CD4-positive, alpha-beta T cell treated with Interleukin-15 for 1 hour (primary cell): ENCODE measurements at regions not wholly inside any gene's neighbourhood (a gene's known extent, or its start where the extent isn't known, plus 50 kb on each side); places are given as distances from the start of the nearest gene placed in this dataset.
"Not testable (repeated sequence)": the region's sequence is repeated elsewhere in the genome, so short reads cannot be mapped to it uniquely, and the experiment has no call there.

ENCODE experiments used
- DNase-seq: peaks from one replicate; pipeline ENCODE4 v3.0.0-alpha.2; 2020

GRCh38 chr11:45403521-45403920, 117.4 kb upstream of the SYT13 start:
- not testable (repeated sequence) for DNase-seq

DNA sequence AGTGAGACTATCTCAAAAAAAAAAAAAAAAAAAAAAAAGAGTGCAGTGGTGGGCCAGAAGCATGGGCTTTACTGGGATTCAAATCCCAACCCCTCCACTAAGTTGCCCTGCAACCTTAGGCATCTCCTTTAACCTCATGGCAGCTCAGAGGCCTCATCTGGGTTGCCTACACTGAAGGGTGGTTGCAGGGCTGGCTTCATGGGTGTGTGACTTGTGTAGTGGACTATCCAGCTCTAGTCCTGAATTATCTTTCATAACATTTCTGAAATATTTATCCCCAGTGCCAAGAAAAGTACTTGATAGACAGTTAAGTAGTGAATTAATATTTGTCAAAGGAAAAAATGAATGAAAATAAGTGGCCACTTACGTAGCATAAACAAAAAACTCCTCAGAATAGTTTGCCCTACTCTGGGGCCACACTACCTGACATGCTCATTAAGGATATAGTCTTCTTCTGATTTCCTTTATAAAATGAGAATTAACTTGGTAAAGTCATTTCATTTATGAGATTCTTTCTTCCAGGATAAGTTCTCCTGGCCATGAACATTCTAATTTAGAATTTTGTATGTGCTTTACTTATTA, 116.0 kb upstream of the SYT13 start:
- DNase-seq = no peak

DNA sequence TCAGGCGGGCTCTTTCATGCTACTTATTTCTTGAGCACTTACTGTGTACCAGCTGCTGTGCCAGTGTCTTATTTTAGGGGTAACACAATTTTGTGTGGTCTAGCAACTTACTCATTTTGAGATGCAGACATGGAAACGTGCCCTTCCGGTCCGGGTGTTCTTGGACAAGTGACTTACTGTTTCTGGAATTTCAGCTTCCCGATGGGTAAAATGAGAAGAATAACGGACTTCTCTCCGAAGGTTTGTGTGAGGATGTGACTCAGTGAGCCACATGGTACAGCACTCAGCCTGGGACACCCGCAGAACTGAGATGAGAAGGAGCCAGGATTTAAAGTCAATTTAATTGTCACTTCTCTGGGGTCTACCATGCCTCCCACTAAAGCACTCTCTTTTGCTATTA, 114.5 kb upstream of the SYT13 start:
- DNase-seq = no peak

- no peak for DNase-seq
These were observed 113.0 kb upstream of the SYT13 start for GRCh38 chr11:45399166-45399565.

- no peak for DNase-seq
These were observed 112.2 kb upstream of the SYT13 start for GRCh38 chr11:45398325-45398724.

DNA sequence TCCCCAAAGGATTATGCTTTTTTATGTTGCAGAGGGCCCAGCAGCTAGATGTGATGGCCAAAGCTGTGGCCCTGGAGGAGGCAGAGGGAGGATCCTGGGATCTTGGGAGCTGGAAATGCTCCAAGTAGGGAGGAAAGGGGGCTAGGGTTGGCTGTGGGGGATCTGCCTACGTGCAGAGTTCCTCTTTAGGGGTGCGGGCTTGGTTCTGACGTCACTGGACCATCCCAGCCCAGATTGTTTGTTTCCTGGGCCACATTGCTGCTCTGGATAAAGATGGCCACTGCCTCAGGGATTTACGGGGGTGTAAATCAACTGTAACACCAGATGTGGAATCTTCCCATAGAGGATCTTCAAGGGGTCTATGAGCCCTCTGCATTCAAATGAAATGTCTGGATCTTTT, 110.3 kb upstream of the SYT13 start:
- no peak for DNase-seq

GRCh38 chr11:45395947-45396346, 109.8 kb upstream of the SYT13 start:
- no peak for DNase-seq

- DNase-seq = no peak
These were observed 109.3 kb upstream of the SYT13 start for GRCh38 chr11:45395421-45395820.

DNA sequence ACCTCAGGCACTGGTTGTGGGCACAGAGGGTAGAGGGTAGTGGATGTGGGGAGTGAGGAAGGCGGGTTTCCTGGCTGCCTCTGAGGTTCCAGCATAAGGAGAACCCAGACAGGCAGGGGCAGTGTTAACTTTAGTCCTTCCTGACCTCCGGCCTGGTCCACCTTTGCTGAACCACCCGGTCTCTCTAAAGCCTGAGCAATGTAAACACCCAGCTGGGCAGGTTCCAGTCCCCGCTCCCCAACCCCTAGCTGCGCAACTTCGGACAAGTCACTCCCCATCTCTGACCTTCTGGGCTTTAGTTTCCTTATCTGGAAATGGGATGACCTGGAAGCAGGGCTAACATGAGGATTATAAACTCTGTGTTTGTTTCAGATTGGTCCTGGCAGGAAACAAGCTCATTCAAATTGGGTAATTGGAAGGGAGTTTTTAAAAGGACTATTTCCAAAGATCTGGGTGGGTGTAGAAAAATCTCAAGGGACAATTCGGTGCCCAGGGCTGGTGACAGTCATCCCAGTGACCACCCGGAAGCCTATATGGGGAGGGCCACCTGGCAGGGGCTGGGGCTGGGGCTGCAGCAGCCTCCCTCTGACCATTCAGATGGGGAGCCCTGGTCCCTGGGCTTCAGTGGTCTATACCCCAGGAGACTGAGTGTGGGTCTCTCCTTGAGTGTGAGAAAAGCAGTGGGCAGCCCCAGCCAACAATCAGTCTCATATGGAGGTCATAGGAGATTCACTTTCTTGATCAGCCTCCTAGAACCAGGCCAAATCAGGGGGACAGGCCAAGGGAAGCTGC, 108.3 kb upstream of the SYT13 start:
- DNase-seq = no peak

- DNase-seq = no peak
These were observed 107.7 kb upstream of the SYT13 start for GRCh38 chr11:45393826-45394225.

- no peak for DNase-seq
These were observed 107.2 kb upstream of the SYT13 start for GRCh38 chr11:45393334-45393733.

DNA sequence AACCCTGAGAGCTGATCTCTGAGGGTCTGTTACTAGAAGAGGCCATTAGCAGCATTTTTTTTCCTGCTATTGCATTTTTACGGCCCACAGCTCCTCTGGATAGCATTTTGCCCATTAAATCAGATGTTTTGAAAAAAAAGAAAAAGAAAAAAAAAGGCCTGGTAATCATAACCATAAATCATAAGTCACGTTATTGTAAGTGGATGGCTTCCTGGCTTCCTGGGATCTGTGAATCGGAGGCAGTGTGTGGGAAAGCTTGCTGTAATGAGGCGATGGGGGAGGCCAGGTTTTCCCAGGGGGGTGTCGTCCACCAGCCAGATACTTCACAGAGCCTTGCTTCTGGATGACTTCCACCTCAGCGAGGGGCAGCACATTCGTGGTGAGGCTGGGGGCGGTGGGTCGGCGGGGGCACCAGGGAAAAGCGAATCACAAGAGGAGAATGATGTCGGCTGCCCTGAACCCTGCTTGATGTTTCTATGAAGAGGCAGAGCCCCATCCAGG, 106.5 kb upstream of the SYT13 start:
- no peak for DNase-seq

DNA sequence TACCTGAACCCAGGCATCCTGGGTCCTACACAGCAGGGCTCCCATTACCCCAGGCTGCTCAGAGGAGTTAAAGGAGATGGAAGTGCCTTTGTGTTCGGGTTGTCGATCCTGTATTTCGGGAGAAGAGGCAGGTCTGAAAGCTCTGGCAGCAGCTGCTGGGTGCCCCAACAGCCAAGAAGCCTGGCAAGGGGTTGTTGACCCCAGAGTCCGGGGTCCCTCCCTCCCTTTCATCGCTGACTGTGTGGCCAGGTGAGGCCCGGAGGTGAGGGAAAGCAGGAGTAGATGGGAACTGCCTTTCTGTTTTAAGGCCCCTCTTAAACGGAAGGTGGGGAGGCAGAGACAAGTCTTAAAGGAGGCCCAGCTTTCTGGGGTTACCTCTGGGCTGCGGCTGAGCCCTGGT, 106.0 kb upstream of the SYT13 start:
- DNase-seq = no peak

DNA sequence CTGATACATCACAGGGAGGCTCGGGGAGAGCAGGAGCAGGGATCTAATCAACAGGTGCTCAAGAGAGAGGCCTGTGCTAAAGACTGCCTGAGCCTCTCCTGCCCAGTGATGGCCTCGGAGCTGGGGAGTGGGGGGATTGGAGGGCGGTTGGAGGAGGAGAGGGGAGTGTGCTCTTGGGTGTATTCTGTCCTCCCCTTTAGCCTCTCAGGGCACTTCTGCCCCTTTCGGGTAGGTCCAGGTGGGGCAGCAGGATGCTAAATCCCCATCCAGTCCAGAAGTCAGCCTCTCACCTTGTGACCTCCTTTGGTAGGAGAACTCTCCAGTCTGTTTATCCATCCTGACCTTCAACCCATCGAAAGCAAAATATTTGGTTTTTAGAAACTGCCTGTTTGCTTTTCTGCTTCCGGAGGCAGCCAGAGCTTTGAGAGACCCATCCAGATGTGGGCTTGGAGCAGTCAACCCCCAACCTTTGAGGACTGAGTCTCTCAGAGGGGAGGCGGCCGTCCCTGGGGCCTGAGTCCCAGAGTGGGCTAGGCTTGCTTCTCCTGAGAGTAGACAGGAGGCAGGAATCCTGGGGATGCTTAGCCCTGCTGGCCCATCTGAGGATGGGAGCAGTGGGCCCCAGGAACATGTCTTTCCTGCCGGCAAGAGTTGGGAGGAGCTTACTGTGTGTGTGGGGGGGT, 105.2 kb upstream of the SYT13 start:
- no peak for DNase-seq

DNA sequence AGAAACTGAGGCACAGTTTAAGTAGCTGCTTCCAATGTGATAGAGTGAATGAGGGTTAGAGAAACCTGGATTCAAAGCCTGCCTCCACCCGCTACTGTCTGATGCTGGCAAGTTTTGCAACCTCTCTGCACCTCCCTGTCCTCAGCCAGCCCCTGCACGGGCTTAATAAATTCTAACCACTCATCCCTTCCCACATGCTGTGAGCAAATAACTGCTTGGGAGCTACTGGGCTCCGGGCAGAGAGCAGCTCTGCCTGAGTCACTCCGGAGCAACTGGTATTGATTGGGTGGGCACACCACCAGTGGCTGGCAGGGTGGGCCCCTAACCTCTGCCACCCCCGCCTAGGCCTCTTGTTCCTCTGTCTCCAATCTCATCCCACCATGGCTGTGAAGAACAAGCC, 104.3 kb upstream of the SYT13 start:
- DNase-seq = no peak

- DNase-seq = no peak
These were observed 102.3 kb upstream of the SYT13 start for GRCh38 chr11:45388472-45388871.

GRCh38 chr11:45387885-45388284, 101.7 kb upstream of the SYT13 start:
- DNase-seq = not testable (repeated sequence)

DNA sequence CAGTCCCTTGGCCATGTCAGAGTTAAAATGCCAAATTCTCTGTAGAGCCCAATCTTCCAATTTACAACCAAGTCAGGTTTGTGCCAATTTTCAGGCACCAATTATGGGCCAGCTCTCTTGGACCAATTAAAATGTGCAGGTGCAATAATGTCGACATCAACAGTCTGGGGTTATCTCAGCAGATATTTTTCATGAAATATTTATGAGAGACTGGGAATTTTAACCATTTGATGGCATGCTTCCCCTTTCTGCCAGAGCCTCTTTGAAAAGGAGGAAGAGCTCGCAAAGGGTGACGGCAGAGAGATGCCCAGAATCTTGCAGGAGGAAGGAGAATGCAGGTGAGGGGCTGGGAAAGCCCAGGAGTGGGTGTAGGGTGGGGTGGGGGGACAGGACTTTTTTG, 100.8 kb upstream of the SYT13 start:
- DNase-seq = no peak

DNA sequence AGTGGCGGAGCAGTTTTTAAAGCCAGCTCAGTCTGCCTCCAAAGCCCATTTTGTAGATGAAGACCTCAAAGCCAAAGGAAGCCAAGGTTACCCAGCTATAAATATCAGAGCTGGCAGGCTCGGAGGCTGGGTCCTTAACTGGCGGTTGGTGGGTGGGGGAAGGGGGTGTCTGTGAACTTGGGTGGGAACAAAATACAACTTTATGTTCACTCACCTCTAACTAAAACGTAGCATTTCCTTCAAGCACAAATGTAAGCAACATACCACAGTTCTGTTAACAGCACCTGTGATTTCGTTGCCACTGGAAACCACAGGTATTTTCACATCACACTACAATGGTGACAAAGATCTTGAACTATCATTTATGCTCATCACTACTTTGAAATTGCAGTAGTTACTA, 99.7 kb upstream of the SYT13 start:
- no peak for DNase-seq

DNA sequence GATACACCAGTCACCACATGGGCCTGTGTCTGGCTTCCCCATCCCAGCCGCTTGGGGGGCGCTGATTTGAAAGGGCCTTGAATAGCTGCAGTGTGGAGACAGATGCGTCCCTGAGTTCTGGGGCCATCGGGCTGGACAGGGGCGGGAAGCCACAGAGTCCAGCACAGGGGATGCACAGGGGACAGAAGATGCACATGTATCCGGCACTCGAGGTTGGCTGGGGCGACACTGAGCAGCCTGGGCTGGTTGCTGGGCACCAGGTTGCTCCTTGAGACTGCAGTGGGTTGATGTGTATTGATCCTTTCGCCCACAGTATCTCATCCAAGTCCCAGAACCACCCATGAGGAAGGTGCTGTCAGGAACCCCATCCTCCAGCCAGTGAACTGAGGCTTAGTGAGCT, 99.3 kb upstream of the SYT13 start:
- no peak for DNase-seq

DNA sequence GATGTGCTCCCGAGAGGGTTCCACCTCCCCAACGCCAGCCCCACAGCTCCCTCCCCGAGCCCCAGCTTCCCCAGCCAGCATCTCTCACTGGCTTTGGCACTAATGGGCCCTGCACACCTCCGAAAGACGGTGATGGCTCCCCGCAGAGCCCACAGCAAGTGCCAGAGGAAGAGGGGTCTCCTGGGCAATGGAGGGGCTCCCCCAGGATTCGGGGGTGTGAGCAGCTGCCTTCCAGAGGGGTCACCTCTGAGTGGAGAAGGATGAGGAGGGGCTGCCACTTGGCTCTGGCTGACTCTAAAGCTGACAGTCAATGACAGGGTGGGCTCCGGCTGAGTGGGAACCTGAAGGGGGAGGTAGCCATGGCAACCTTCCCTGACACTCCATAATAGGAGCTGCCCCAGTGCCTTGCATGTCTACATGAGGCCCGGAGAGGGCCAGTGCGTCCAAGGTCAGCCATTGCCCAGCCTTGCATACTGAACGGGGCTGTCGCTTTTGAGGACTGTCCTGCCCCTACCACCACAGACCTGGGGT, 98.6 kb upstream of the SYT13 start:
- no peak for DNase-seq

DNA sequence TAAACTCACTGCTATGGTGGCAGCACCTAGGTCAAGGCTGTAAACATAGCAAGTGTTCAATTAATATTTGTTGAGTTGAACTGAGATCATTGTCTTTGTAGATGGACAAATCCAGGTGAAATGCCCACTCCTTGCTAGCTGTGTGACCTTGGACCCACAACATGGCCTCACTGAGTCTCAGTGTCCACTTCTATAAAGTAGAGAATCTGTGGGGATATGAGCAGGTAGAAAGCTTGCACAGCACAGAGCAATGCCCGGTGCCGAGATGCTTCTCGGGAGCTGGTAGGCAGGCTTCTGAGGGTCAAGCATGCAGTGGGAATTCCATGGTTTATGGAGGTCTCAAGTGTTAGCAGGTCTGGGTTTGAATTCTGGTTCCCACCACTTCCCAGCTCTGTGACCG, 97.9 kb upstream of the SYT13 start:
- no peak for DNase-seq

DNA sequence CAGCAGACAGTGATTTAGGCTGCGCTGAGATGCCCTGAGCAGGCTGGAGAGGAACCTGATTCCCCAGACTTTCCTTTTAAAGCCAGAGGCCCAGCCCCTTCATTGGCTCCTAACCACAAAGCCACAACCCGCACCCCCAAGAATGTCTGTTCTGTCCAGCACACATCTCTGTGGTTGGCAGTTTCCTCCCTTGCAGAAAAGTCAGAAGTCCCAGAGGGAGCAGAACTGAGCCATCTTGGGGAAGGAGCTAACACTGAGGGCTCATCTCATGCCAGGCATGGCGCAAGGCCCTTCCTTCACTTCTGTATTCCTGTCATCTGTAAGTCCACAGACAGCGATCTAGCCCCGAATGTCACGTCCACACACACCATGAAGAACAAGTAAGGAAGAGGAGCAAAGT, 97.1 kb upstream of the SYT13 start:
- DNase-seq = no peak
